ENCODE measurements at regions not wholly inside any gene's neighbourhood (a gene's known extent, or its start where the extent isn't known, plus 50 kb on each side); places are given as distances from the start of the nearest gene placed in this dataset.

- no peak for DNase-seq (ENCODE audit: low read depth)
- in situ Hi-C loops (cut with HindIII; ENCODE audit: low sequenced_read_pairs), result no loop called here
- H3K4me3 ChIP-seq (ENCODE audit: low read depth, low read length), result no peak overlapping the region
- no peak for TF ChIP-seq CTCF (IDR thresholded peaks at IDR 0.05; ENCODE audit: low read depth, low read length, missing control alignments)
Measured at GRCh38 chr10:21314906-21315644, 210.4 kb downstream of the SKIDA1 start.

DNA sequence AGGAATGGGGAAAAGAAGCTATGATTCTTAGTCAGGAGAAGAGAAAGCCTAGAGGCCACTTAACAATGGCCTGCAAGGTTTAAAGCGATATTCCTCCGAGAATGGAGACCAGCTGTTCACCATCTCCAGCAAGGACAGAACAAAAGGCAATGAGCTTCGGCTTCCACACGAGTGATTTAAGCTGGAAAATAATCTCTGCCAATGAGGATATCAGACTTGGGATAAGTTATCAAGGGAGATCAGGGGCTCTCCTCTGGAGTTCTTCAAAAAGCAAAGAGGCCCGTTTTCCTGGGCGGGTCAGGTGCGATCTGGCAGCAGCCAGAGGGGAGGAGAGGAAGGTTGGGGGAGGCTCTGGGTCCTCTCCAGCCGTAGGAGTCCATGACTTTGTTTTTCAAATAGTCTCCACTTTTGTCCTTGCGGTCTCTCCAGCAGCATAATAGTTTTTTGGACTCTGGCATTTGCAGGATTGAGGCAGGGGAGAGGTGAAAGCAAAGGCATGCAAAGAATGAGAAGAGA is 211.3 kb downstream of the SKIDA1 start:
- no peak for TF ChIP-seq CTCF (IDR thresholded peaks at IDR 0.05; ENCODE audit: low read depth, low read length, missing control alignments)
- in situ Hi-C loops (cut with HindIII; ENCODE audit: low sequenced_read_pairs), result no loop called here
- no peak for DNase-seq (ENCODE audit: low read depth)
- H3K4me3 ChIP-seq (ENCODE audit: low read depth, low read length), result no peak overlapping the region

GRCh38 chr10:21313691-21314090 is 211.8 kb downstream of the SKIDA1 start:
- in situ Hi-C loops (cut with HindIII; ENCODE audit: low sequenced_read_pairs), result no loop called here
- no peak for TF ChIP-seq CTCF (IDR thresholded peaks at IDR 0.05; ENCODE audit: low read depth, low read length, missing control alignments)

DNA sequence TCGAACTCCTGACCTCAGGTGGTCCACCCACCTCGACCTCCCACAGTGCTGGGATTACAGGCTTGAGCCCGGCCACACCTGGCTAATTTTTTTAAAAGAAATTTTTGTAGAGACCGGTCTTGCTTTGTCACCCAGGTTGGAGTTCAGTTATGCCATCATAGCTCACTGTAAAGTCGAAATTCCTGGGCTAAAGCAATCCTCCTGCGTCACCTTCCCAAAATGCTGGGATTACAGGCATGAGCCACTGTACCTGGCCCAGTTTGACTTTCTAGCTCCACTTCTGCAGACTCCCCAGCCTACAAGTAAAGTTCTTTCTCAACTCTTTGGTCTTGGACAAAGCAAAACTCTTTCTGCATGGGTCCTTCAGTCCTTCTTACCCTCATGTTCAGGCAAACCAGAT is 214.1 kb downstream of the SKIDA1 start:
- in situ Hi-C loops (cut with HindIII; ENCODE audit: low sequenced_read_pairs), result no loop called here
- no peak overlapping the region for H3K4me3 ChIP-seq (ENCODE audit: low read depth, low read length)
- DNase-seq (ENCODE audit: low read depth), result no peak
- TF ChIP-seq CTCF (IDR thresholded peaks at IDR 0.05; ENCODE audit: low read depth, low read length, missing control alignments), result no peak

More at GRCh38 chr10:21313691-21314090, 211.8 kb downstream of the SKIDA1 start:
- H3K4me3 ChIP-seq (ENCODE audit: low read depth, low read length), result no peak overlapping the region
- DNase-seq (ENCODE audit: low read depth), result no peak

DNA sequence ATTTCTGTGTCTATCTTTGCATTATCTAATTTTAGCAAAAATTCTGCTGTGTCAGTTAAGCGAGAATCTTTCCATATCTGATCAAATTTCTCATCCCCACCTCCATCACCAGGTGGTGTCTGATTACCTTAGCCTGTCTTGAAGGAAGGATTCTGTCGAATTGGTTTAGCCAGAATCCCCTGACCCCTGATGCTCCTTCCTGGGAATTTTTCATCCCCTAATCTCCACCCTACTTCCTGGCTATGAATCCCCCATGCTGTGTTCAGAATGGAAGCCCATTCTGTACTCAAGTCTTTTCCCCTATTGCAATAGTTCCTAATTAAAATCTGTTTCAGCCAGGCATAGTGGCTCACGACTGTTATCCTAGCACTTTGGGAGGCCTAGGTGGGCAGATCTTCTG is 216.1 kb downstream of the SKIDA1 start:
- TF ChIP-seq CTCF (IDR thresholded peaks at IDR 0.05; ENCODE audit: low read depth, low read length, missing control alignments), result no peak
- DNase-seq (ENCODE audit: low read depth), result no peak
- H3K4me3 ChIP-seq (ENCODE audit: low read depth, low read length), result no peak overlapping the region
- in situ Hi-C loops (cut with HindIII; ENCODE audit: low sequenced_read_pairs), result no loop called here

DNA sequence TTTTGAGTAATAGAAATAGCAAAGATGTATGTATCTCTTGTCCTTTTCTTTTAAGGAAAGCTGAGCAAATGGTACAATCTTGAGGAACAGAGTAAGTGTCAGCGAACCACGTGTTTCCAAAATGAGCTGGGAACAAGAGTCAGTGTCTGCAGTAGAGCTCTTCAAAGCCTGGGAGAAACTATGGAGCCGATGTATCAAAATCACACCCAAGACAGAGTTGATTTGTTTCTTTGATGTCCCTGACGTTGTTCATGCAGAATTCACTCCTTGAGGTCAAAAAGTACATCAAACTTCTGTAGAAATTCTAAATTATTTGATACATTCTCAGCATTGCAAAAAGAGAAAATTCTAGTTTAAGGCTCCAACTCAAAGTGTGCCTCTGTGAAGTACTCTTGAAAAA is 216.5 kb downstream of the SKIDA1 start:
- in situ Hi-C loops (cut with HindIII; ENCODE audit: low sequenced_read_pairs), result no loop called here

More for the DNA sequence above, 216.5 kb downstream of the SKIDA1 start:
- DNase-seq (ENCODE audit: low read depth), result no peak
- H3K4me3 ChIP-seq (ENCODE audit: low read depth, low read length), result no peak overlapping the region
- no peak for TF ChIP-seq CTCF (IDR thresholded peaks at IDR 0.05; ENCODE audit: low read depth, low read length, missing control alignments)
